GM21723 (cell line): ENCODE measurements at regions not wholly inside any gene's neighbourhood (a gene's known extent, or its start where the extent isn't known, plus 50 kb on each side); places are given as distances from the start of the nearest gene placed in this dataset.

Experiments used
- ATAC-seq: cut with Tn5 transposase; IDR thresholded peaks from one replicate; pipeline ENCODE4 v1.9.1; 2021; ENCODE audit warnings: mild to moderate bottlenecking, moderate library complexity; ENCODE audit not compliant: unreplicated experiment

DNA sequence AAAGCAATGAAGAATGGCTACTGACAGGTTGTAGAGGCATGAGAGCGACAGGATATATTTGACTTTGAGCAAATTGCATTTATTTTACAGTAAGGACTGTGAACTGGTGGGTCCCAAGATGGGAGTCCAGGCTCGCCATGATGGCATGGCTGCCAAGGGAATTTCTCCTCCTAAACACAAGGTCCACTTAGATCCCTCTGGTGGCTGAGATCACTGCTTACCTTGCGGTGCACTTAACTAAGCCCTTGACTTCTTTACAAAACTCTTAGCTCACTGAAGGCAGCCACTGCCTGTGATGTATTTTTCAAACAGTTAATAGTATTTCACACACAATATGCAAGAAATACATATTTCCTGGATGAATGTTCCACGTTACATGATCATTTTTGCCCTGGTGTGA, 50.3 kb upstream of the SORBS2 start:
- ATAC-seq, result no peak

DNA sequence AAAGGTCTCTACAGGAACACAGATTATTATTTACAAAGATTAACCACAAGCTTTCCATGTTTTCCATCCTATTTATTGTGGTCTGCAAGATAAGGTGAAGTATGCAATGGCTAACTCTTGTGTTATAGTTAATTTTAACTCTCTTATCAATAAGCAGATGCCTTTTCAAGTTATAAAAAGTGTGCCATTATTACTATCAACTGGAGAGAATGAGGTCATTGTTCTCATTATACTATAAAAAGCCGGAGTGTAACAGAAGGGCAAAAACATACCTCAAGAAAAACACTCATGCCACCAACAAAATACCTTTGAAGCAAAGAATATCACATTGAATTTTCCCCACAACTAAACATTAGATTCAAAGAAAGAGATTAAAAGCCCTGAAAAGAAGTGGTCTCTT, 52.0 kb upstream of the SORBS2 start:
- no peak for ATAC-seq

GRCh38 chr4:185865901-185866328, 53.9 kb upstream of the SORBS2 start:
- no peak for ATAC-seq

GRCh38 chr4:185867770-185868169, 55.8 kb upstream of the SORBS2 start:
- no peak for ATAC-seq

DNA sequence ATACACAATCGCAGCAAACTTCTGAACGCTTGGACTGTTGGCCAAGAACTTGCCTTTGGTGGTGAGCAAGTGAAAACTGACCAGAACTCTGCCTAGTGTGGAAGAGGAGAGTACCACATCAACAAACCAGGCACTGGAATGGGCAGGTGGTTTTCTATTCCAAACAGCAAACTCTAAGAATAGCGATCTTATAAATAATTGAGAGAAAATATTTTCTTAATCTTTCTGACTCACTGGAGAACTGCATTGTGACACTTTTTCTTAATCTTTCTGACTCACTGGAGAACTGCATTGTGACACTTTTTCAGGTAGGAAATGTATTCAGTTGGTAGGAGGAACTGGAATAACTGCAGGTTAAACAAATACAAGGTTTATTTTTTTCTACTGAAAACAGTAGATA, 57.0 kb upstream of the SORBS2 start:
- ATAC-seq, result no peak

- no peak for ATAC-seq
These were observed 57.4 kb upstream of the SORBS2 start for GRCh38 chr4:185869427-185869826.

DNA sequence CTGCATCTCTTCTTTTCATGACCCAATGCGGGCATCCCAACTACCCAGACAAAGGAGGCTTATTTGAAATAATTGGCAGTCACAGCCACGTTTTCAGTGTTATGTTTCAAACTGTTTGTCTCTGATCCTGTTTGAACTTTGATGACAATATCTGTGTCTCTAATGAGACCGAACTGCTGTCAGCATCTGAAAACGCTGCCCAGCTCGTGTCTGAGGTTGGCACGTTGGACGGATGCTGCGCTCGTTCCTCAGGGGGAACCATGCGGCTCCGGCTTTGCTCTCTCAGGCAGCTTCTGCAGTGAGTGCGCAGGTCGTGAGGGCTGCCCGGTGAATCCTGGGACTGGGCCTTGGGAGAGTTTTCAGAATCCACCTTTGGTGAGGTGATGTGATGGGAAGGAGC, 58.4 kb upstream of the SORBS2 start:
- ATAC-seq, result no peak

- no peak for ATAC-seq
These were observed 60.9 kb upstream of the SORBS2 start for GRCh38 chr4:185872747-185873380.

- no peak for ATAC-seq
These were observed 62.7 kb upstream of the SORBS2 start for GRCh38 chr4:185874516-185875230.

- no peak for ATAC-seq
These were observed 63.4 kb upstream of the SORBS2 start for GRCh38 chr4:185875316-185875907.

DNA sequence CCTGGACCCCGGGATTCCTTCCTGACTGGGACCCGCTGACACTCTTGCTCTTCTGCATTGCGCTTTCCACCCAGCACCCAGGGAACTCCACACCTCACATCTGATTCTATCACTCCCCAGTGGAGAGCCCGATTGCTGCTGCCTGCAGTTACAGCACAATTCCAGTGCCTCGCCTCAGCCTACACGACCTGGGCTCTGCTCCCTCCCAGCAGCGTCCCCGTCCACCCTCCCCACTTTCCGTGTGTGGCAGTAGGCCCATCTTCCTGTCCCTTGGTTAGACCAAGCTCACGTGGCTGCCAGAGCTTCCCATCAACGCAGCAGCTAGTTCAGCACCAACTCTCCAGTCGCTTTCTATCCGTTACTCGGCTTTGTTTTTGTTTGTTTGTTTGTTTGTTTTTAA, 66.6 kb upstream of the SORBS2 start:
- ATAC-seq, result no peak

- ATAC-seq, result no peak
These were observed 67.8 kb upstream of the SORBS2 start for GRCh38 chr4:185879666-185880312.

GRCh38 chr4:185880571-185880970, 68.6 kb upstream of the SORBS2 start:
- ATAC-seq, result no peak

GRCh38 chr4:185881430-185881829, 69.4 kb upstream of the SORBS2 start:
- ATAC-seq, result no peak

DNA sequence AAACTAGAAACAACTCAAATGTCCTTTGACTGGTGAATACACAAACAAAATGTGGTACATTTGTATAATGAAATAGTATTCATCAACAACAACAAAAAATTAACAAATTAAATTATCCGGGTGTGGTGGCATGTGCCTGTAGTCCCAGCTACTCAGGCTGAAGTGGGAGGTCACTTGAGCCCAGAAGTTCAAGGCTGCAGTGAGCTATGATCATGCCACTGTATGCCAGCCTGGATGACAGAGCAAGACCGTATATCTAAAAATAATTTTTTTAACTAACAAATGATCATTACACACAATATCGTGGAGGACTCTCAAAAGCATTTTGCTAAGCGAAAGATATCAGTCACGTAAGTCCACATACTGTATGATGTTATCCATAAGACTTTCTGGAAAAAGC, 71.6 kb upstream of the SORBS2 start:
- no peak for ATAC-seq

DNA sequence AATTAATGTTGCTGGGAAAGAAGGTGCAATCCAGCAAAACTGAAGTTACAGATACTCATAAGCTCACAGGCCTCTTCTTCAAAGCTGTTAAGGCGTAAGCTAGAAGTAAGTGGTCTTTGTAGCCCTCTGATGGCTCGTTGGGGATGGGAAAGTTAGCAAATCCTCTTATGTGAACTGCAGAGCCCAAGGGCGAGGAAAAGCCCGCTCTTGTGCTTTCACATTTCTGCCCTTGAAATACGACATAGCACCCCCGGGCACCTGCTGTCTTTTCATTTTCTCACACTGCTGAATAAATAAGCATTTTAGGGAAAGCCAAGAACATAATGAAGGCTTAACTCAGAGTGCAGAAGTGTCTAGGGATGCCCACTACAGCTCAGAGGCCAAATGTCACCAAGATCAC, 73.1 kb upstream of the SORBS2 start:
- no peak for ATAC-seq

DNA sequence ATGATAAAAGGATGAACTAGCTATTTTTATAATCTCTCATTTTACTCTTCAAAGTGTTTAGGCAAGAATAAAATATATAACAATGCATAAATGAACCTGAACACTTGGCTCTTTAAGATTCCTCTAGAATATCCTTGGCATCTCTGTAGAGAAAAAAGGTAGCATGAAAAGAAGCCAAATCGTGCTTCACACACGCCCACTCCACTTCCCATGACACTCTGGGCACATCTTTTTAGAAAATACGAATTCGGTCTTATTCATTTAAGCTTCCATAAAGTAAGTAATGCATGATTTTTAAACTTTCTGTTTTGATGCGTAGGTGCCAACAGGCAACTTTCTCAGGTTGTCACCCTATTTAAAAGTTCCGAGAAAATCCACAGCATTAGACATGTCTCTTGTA, 73.6 kb upstream of the SORBS2 start:
- no peak for ATAC-seq

DNA sequence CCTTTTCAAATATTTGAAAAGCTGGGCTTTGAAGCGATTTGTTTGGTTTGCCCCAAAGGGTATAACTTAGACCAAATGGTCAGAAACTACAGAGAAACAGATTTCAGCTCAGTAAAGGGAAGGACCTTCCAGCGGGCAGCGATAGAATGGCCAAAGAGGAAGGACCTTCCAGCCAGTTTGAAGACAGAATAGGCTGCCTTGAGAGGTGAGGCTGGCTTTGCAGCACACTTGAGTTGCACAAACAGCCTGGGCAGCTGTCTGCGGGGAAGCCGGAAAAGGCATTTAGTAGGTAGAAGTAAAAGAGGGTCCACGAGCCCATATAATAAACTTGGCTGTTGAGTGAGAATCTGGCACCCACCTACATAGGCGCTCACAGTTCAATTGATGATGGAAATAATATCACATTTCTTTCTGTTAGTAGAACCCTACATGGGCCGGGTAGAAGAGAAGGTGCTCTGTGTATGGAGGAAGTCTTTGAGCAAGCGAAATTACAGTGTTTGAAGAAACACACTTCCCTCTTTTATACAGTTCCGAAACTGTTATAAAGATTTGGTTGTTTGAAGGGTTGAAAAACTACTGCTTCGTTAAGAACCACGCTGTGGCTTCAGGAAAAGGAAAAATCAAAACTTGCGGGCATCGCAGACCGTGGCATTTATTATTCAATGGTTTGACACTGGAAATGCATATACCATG, 75.0 kb upstream of the SORBS2 start:
- ATAC-seq, result no peak

DNA sequence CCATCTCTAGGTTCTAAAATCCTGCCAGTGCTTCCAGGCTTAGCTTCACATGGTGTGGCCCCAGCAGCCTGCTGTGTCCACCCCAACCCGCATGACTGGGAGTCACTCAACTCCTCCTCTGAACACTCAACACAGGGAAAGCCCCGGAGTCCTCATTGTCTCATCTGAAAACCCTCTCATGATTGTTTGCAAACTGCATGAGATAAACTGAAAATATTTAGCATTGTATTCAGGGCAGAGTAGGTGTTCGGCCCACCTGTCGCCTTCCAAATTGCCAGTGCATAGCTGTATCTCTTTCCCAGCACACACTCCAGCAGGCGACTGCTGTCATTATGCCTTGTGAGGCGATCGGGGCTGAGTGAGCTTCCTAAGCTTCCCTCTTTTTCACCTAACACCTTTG, 76.7 kb upstream of the SORBS2 start:
- no peak for ATAC-seq

- ATAC-seq, result no peak
These were observed 77.6 kb upstream of the SORBS2 start for GRCh38 chr4:185889585-185889984.

GRCh38 chr4:185890196-185890595, 78.2 kb upstream of the SORBS2 start:
- ATAC-seq, result no peak
